Putamen (tissue), 1 donor: ENCODE measurements at regions not wholly inside any gene's neighbourhood (a gene's known extent, or its start where the extent isn't known, plus 50 kb on each side); places are given as distances from the start of the nearest gene placed in this dataset.
A peak's percentile ranks its signal among the peaks of the same experiment; 100 is the strongest.

ENCODE experiments used
- DNase-seq: peaks from one replicate; pipeline ENCODE4 v3.0.0-alpha.2; 2016; ENCODE audit warnings: low spot score

DNA sequence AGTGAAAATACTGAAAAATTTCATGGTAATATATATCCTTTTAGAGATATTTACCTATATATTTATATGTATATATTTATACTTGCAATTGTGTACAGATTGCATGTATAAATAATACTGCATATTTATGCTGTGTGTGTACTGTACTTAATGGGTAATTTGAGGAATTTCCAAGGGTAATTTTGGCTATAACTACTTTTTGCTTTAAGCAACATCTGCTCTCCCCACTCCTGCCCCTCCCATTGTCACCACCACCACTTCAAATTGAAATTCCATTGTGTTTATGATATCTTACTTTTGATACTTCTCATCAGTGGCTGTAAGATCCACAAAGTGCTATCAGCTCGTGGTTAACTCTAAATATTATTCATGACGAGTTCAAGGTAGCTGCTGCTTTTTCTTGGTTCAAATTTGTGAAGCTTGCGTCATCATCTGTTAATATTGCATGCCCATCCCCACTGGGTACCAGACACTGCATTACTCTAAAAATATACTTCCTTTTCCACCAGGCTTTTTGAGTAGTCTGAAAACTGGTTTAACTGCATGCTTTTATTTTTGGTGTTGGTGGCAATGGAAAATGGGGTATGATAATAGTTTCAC is 91.7 kb upstream of the MITF start:
- DNase-seq = no peak

DNA sequence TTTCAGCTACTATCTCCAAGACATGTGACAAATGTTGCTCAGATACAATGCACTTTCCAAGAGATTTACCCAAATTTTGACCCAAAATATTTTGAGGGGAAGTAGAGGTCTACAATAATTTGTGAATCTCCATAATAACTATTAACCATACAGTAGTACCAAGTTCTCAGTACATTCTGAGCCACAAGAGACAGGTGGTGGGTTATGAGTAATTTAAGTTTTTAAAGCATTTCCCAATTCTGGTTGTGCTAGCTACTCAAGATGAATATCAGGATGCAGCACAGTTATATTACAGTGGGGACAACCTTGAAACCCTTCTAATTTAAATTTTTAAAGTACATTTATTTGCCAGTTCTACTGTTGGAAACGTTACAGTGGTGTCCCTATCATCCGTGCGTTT is 92.2 kb upstream of the MITF start:
- no peak for DNase-seq

DNA sequence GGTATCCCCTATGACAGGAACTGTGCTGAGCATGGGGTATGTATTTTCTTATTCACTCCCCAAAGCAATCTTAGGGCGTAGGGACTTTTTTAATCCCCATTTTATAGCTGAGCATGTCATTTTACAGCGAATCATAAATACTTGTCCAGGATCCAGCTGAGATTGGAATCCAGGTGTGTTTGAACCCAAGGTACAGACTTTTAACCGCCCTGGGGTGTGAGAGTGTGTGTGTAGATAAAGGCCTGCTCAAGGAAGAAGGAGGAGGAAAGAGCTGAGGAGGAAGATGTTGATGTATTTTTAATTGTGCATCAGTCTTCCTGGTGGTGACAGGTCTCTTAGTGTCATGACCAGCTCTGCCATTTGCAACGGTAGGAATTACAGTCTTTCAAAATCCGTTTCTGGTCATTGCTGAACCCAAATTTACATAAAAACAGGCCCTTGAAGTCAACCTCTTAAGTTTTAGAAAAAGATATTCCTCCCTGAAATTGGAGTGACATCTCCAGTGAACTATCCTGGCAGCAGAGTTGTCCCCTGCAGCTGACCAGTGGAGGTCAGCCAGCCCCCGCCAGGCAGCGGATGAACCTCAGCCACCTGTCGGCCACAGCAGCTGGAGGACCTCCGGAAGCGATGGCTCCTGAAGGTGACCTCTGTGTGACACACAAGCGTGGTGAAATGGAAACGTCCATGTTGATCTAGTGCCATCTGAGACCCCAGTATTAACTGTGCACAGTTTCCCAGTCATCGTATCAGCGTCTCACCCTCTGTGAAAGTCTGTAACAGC is 92.8 kb upstream of the MITF start:
- DNase-seq = no peak

DNA sequence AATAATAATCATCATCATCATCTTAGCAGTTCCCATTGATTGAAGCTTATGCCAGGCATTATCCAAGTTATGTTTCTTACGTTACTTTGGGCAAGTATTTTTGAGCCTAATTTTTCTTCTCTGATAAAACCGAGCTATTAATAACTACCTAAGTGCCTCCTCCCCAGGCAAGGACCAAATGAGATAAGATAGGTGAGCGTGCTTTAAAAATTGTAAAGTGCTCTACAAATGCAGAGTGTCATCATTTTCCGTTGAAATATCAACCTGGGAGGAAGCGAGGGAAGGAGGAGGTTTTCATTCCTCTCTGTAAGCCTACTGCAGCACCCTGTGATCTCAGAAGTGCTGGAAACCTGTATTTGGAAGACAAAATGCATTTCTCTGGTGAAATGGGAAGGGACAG is 96.7 kb upstream of the MITF start:
- no peak for DNase-seq

DNA sequence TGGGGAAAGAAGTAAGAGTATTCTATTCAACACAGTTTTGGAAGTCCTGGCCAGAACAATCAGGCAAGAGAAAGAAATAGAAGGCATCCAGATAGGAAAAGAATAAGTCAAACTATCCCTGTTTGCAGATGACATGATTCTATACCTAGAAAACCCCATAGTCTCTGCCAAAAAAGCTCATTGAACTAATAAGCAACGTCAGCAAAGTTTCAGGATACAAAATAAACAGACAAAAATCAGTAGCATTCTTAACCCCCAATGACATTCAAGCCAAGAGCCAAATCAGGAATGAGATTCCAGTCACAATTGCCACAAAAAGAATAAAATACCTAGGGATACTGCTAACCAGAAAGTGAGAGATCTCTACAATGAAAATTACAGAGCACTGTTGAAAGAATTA is 99.4 kb upstream of the MITF start:
- no peak for DNase-seq

DNA sequence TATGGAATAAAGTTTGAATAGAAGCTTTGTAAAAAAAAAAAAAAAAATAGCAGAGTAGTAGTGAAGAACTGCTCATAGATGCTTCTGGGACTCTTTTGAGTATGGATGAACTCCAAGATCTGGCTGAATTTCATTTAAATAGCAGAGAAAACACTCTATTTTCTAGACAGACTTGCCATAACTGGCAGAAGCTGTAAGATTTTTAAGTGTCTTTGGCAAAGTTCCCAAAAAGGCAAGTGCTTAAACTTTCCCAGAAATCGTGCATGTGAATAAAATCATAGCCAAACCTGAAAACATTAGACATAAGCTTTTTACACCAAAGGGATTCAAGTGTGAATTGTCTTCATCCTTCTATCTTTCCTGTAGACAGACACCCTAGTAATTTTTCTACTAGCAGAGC is 110.3 kb upstream of the MITF start:
- no peak for DNase-seq

DNA sequence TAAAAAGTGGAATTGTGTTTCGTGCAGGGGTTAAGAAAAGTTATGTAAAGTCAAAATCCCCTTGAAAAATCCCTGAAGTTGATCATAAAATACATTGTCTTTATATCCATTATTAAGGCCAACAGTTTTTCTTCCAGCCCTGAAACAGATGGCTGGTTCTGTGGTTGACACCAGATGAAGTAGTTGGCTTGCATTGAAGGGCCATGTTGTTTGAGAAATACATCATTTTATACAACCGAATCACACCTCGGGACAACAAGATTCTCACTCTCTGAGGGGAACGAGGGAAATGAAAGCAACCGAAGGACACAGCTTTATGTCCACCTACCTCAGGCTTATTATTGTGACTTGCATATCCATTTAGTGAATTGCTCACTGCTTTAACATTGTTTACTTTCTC is 126.0 kb upstream of the MITF start:
- no peak for DNase-seq

DNA sequence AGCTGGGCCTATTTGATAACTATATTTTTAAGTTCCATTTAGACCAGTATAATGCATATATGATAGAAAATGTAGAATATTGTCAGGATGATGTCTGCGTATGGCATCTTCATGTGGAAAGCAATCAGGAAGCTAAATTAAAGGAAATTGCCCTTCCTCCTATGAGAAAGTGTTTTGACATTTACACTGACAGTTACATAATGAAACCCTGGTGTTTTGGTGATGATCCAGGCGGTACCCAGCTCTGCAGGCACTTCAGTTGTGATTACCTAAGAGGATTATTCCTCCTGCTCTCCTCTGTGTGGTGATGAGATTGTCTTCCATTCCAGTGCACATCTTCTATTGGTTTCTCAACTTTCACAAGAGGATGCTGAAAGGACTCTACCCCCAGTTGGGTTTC is 126.5 kb upstream of the MITF start:
- no peak for DNase-seq

DNA sequence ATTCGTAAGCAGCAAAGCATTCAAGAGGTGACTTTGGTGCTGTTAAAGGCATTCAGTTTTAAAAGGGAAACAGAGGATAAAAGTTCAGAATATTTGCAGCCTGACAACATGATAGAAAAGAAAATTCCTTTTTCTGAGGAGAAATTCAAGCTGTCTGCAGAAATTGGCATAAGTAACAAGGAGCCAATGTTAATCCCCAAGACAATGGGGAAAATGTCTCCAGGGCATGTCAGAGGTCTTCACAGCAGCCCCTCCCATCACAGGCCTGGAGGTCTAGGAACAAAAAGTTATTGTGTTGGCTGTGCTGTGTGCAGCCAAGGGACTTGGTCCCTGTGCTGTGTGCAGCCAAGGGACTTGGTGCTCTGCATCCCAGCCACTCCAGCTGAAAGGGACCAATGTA is 129.7 kb upstream of the MITF start:
- peak; percentile 10 for DNase-seq

DNA sequence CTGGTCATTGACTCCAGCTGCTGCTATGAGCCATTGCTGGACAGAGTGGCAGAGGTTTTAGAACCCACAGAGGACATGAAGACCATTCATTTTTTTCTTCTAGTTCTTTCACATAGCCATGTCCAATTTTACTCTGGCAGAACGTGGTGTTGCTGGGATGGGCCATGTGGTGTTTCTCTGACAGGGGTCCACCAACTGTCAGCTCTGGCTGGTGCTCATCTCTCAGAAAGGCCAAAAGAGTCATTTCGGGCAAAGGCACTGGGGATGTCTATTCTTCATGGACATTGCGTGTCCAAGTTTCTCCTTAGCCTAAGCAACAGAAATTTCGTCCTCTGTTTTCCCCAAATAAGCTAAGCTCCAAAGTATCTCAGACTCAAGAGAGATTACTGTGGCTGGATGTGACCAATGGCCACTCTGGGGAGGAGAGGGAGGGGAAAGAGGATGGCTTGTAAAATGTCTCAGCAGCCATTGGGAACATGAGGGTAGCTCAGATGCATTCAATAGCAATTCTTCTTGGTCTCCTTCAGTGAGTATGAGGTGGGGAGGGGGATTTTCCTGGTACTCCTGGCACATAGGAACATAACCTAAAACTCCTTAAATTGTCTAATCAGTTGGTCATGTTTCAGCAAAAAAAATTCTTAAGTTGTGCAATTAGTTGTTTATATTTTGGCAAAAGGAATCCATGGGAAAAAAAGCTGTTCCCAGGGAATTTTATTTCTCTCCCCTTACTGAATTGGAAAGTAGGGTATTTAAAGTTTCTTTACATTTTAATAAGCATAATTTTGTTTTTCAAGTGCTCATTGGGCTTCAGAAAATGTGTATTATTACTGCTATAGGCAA is 131.6 kb upstream of the MITF start:
- DNase-seq = no peak

DNA sequence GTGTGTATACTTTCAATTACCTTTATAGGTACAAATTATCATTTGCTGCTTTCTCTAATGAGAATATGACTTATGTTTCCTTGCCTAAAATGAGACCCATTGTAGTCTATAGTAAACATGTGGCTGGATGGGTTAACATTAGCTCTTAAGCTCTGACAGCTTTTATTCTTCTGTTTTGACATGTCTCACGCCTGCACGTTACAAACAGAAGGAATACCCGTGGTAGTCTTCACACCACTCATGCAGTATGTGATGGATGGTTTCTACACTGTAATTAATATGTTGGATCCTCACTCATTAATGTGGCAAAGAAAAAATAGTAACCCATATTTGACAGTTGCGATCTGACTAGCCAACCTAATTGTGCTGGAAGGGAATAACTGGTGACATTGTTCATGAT is 133.4 kb upstream of the MITF start:
- DNase-seq = no peak

DNA sequence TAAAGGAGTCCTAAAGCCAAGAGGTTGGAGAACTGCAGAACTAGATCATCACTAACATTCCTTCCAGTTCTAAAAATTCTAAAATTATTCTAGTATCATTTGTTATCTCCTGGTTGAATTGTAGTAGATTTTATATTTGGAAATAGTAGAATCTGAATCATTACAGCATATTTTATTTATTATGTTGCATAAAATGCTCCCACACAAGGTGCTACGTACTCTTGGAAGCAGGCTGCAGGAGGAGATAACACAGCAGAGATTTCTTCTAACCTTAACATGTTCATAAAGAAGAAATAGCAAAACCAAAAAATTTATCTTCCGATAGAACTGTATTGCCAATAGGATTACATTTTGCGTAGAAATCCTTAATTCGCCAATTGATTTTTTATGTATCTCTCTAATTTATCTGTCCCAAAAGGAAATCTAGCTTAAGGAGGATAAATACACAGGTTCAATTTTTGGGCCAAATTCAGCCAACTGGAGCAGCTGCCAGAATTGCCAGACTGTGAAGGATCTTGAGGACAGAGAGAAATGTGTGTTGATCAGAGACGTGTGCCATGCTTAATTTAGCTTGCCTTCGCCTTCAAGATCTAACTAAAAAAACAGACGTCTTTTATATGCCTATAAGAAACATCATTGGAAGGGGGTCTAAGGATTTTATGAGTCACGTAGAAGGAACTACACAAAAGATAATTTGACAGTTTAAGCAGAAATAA is 134.4 kb upstream of the MITF start:
- DNase-seq = no peak

DNA sequence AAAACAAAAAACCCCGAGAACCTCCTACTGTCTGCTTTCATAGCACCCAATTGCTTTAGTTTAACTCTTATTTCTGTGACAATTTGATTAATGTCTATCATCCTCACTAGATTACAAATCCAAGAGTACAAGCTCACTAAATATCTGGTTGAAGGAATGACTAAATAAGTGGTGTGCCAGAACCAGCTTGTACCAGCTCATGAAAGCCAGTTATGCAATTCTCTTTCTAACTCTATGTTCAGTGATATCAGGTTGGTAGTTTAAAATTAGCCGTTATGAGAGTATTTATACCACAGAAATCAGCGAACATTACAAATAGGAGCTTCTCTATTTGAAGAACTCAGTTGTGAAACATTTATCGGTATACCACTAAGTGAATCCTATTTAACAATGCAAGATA is 137.2 kb upstream of the MITF start:
- DNase-seq = no peak

DNA sequence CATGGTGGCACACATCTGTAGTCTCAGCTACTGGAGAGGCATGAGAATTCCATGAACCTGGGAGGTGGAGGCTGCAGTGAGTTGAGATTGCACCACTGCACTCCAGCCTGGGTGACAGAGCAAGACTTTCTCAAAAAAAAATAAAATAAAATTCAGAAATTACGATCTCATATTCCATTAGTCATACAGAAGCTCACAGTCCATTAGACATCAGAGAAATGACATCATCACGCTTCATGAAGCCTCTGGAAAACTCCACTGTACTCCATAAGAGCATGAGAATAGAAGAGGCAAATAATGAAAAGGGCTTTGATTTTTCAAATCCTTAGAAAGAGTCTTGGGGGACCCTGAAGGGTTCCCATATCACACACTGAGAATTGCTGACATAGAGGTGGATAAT is 145.0 kb upstream of the MITF start:
- no peak for DNase-seq

DNA sequence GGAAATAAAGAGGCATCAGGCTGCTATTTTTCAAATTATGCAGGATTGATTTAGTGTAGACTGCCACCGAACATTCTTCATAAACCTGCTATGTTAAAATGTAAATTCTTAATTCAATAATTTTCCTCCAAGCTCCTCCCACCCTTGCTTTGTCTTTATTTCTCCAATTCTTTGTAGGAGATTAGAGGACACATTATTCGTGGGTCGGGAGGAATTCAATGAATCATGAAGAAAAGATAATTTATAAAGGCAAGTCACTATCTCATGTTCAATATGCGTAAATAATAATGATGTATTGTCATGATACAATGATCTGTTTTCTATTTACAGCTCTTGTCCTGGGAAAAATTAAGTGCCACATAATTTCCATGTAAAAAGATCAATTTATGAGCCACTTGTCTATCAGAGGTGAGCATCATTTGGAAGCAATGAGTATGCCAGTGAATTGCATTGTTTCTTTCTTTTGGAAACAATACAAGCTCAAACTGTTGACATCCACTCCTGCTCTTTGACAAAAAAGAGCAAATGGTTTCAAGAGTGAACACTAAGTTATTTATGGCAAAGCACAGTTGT is 148.0 kb upstream of the MITF start:
- DNase-seq = no peak

DNA sequence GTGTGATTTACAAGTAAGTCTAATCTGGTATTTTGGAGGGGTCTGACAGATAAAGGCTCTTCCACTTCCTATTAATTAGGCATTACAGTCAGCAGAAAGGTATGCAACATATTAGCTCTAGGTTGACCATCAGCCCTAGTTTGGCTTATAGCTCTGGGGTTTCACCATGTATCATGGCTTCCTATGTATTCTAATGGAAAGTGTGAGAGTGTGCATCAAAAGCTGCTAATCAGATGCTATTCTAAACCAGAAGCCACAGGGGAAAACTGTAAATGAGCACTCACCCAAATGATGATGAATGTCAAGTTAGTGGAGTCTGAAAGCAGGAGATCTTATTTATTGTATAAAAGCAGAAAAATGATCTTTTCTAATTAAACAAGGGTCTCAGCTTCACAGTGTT is 149.2 kb upstream of the MITF start:
- DNase-seq = no peak

DNA sequence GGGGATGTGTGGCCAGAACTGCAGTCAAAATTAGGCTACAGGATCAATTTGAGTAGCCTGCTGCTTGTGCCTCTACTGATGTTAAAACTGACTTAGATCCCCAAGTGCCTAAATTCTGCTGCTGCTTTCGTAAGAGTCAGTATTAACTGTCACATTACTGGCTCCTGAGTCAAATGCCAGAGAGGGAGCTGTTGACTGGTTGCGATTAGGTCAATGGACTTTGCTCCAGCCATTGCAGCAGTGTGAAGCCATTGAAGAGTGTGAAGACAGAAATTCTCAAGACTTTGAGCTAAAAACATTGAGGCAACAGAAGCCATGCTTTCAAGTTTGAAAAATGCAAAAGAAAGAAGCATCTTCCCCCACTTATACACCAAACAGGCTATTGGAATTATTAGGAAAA is 151.1 kb upstream of the MITF start:
- no peak for DNase-seq

DNA sequence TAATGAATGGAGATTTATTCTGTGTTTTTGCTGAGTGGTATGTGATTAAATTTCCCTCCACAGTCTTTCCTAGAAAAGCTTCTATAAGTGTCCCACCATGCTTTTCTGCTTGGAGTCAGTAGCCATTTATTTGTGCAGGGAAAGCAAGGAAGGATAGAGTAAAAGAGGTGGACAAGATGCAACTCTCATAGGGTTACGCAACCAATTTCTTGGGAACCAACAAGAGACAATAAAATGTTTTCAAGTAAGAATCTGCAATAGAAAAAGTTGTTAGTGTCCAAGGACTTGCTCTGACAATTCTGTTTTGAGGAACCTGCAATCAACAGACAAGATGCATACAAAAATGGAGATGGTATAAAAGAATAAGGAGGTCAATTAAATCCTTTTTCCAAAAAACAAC is 153.8 kb upstream of the MITF start:
- DNase-seq = no peak

DNA sequence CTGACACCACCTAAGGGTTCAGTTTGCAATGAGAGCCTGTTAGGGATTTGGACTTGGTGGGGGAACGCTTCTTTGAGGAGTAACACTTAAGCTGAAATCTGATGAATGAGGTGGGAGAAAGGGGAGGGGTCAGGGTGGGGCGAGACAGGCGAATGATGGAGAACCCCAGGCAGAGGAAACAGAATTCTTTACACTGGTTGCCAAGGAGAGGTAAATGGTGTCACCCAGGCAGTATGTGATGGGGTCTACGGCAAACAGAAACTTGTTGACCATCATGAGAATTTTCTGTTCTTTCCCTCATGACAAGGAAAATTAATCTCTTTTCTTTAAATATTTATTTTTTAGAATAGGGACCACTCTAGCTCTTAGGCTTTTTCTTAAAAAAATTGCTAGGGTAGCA is 157.2 kb upstream of the MITF start:
- DNase-seq = no peak

DNA sequence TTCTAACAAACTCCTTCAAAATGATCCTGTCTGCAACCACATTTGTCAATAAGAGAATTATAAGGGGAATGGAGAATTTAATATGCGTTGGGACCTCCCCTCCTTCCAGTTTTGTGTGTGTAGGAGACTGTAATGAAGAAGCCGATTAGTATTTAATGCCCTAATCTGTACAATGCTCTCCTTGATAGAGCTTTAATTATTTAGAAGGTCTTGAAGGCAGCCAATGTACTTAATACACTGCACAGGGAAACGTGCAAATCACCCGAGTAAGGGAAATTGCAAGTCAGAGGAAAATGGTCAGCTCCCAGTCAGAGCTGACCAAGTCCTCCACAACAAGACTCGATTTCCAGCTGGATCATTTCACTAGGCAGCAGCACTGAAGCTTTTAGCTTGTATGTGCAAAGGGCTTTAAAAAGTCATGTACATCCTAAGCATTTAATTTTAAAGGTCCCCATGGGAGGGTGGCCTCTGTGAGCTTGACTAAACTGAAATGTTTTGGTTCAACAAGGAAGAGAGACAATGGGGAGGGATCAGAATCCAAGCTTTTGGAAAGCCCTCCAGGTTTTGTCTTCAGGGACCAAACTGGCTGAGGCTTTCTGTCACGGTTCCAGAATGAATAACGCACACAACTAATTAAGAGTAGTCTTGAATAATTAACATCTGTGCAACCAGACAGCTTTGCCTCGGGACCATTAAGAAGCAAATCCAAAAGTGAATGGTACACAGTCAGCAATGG is 159.8 kb upstream of the MITF start:
- DNase-seq = no peak

DNA sequence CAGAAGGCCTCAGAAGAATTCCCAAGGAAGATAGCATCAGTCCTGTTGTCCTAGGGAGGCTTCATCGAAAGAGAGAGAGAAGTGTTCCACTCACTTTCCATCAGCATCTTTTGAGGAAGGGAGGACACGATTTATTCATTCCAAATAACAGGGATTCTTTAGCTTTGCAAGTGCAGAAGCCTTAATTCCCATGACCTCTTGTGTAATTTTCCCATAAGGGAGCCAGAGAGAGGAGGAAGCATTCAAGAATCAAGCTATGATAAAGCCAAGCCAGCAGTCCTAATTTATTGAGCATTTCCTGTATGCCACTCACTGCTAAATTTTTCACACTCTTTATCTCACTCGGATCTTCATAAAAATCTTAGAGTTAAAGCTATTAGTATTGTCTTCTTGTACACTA is 169.7 kb upstream of the MITF start:
- DNase-seq = no peak

DNA sequence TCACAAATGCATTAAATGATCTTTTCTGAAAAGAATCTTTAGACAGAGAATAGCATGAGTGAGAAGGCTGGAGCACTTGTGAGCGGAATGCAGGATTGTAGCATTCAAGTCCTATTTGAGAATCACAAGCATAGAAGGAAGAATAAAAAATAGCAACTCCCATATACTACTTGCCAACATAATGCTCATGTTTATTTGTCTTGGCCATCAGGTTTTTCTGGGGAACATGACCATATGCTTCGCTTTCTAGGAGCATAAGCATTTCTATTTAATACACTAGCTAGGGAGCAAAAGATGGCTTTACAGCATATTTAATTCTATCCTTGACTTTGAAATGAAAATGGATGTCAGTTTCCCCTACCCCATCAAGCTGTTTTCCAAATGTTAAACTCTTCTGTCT is 170.3 kb upstream of the MITF start:
- DNase-seq = no peak
